HCT116 (cell line): ENCODE measurements at regions not wholly inside any gene's neighbourhood (a gene's known extent, or its start where the extent isn't known, plus 50 kb on each side); places are given as distances from the start of the nearest gene placed in this dataset.

Experiments used
- ATAC-seq: fragments of 200-7000 bp; cut with Tn5 transposase; 2 replicates; pipeline ENCODE4 v1.9.1; 2020; ENCODE audit warnings: mild to moderate bottlenecking, moderate library complexity
- BruUV-seq: library from RNA; stranded (reverse); fragments of 400-500 nt; replicated peaks from 2 replicates; lab custom pipeline; 2021; lab: Mats Ljungman, UMichigan
- CTCF ChIA-PET: fragments of 300-600 bp; sonication (Branson Sonifier 250); formaldehyde crosslinking; loops from one replicate; lab custom pipeline; 2021; ENCODE audit warnings: antibody characterized with exemption; lab: Charles Lee
- POLR2A ChIA-PET: fragments of 300-600, 350-600 bp; sonication (Branson Sonifier 250); formaldehyde crosslinking; loops from one replicate; lab custom pipeline; 2021; ENCODE audit warnings: antibody characterized with exemption; lab: Charles Lee
- RAD21 ChIA-PET, 2 experiments: fragments of 300-600 bp; sonication (Branson Sonifier 250); formaldehyde crosslinking; loops; one replicate each; lab custom pipeline; 2023; ENCODE audit warnings: low total read pairs in 2 of 2; ENCODE audit not compliant: uncharacterized antibody in 2 of 2, unreplicated experiment in 2 of 2, low non-redundant PET in 1 of 2; lab: Charles Lee
- DNase-seq: peaks from one replicate; pipeline ENCODE4 v3.0.0-alpha.2; 2010; ENCODE audit warnings: low read depth, low spot score
- H2AFZ ChIP-seq: fragments of 200-600 bp; shearing (Covaris generic), sonication (generic); 2 replicates; pipeline ENCODE4 v1.6.1; 2017; ENCODE audit warnings: low read depth, mixed run types, mixed read lengths, antibody characterized with exemption, low read length; ENCODE audit not compliant: poor library complexity, severe bottlenecking
- H3K27ac ChIP-seq: 2 replicates; pipeline ENCODE4 v1.5.1; 2012; ENCODE audit warnings: low read depth, low read length
- H3K27me3 ChIP-seq: fragments of 200-600 bp; sonication (generic); 2 replicates; pipeline ENCODE4 v1.6.1; 2016; ENCODE audit warnings: mixed run types, low read length, mixed read lengths; ENCODE audit not compliant: insufficient read depth
- H3K36me3 ChIP-seq, 2 experiments: fragments of 200-500 bp in 1 of 2; fragments of 200-600 bp in 1 of 2; sonication (Bioruptor generic) in 1 of 2; sonication (generic) in 1 of 2; 2 replicates each; pipeline versions ENCODE4 v1.5.1 to v1.6.1; 2014 to 2016; ENCODE audit warnings: low read length in 2 of 2, inconsistent platforms in 1 of 2, mixed read lengths in 1 of 2, mixed run types in 1 of 2; ENCODE audit not compliant: insufficient read depth in 2 of 2, control insufficient read depth in 1 of 2
- H3K4me1 ChIP-seq, 2 experiments: fragments of 200-600 bp in 1 of 2; sonication (generic) in 1 of 2; 2 replicates each; pipeline versions ENCODE4 v1.5.1 to v1.6.1; 2012 to 2017; ENCODE audit warnings: low read length in 2 of 2, inconsistent platforms in 1 of 2, mild to moderate bottlenecking in 1 of 2, mixed read lengths in 1 of 2, mixed run types in 1 of 2, moderate library complexity in 1 of 2; ENCODE audit not compliant: insufficient read depth in 2 of 2, control insufficient read depth in 1 of 2
- H3K4me2 ChIP-seq: fragments of 200-600 bp; sonication (generic); 2 replicates; pipeline ENCODE4 v1.6.1; 2017; ENCODE audit warnings: mixed run types, low read length, mixed read lengths
- H3K4me3 ChIP-seq, 2 experiments: fragments of 200-600 bp in 1 of 2; sonication (generic) in 1 of 2; replicated peaks in 1 of 2; 2 replicates each; pipeline ENCODE4 v1.5.1; 2011 to 2016; ENCODE audit warnings: low read length in 2 of 2, control low read depth in 1 of 2, low read depth in 1 of 2, mild to moderate bottlenecking in 1 of 2, mixed read lengths in 1 of 2, mixed run types in 1 of 2
- H3K79me2 ChIP-seq: fragments of 200-600 bp; sonication (generic); 2 replicates; pipeline ENCODE4 v1.6.1; 2017; ENCODE audit warnings: mild to moderate bottlenecking, mixed run types, low read length, moderate library complexity, mixed read lengths; ENCODE audit not compliant: insufficient read depth
- H3K9ac ChIP-seq: fragments of 200-600 bp; sonication (generic); 2 replicates; pipeline ENCODE4 v1.6.1; 2016; ENCODE audit warnings: low read length, mixed read lengths
- H3K9me2 ChIP-seq: fragments of 200-600 bp; sonication (generic), shearing (Covaris generic); 2 replicates; pipeline ENCODE4 v1.6.1; 2017; ENCODE audit warnings: mixed run types, mild to moderate bottlenecking, moderate library complexity; ENCODE audit not compliant: insufficient read depth
- H3K9me3 ChIP-seq, 2 experiments: fragments of 200-500 bp in 1 of 2; fragments of 200-600 bp in 1 of 2; sonication (Bioruptor generic) in 1 of 2; sonication (generic) in 1 of 2; 2 replicates each; pipeline ENCODE4 v1.6.1; 2014 to 2017; ENCODE audit warnings: low read length in 2 of 2, mixed read lengths in 2 of 2, inconsistent platforms in 1 of 2, low read depth in 1 of 2, mild to moderate bottlenecking in 1 of 2, mixed run types in 1 of 2, moderate library complexity in 1 of 2; ENCODE audit not compliant: control insufficient read depth in 1 of 2, insufficient read depth in 1 of 2
- H4K20me1 ChIP-seq: fragments of 200-600 bp; sonication (generic), shearing (Covaris generic); 2 replicates; pipeline ENCODE4 v1.6.1; 2017; ENCODE audit warnings: mixed run types, mild to moderate bottlenecking, moderate library complexity; ENCODE audit not compliant: insufficient read depth
- CEBPB ChIP-seq: IDR thresholded peaks from 2 replicates; pipeline ENCODE4 v1.6.1; 2012; ENCODE audit warnings: low read depth
- FOSL1 ChIP-seq: IDR thresholded peaks from 2 replicates; pipeline ENCODE4 v1.6.1; 2012; ENCODE audit warnings: low read depth
- POLR2A ChIP-seq: IDR thresholded peaks from 2 replicates; pipeline ENCODE4 v1.7.0; 2011; ENCODE audit warnings: borderline replicate concordance; ENCODE audit not compliant: insufficient read depth, insufficient read length; ENCODE audit errors: extremely low read depth
- ZFX ChIP-seq: fragments of 450-650 bp; IDR thresholded peaks from 2 replicates; pipeline ENCODE4 v1.6.1; 2017
- intact Hi-C: fragments of 100-400 bp; cut with micrococcal nuclease; formaldehyde crosslinking; loops from 2 replicates; pipeline ENCODE4 v1.10.0; 2022
- TF ChIP-seq, protein P1 (sequence below): IDR thresholded peaks from 2 replicates; pipeline ENCODE4 v1.6.1; 2012; ENCODE audit warnings: low read depth

DNA sequence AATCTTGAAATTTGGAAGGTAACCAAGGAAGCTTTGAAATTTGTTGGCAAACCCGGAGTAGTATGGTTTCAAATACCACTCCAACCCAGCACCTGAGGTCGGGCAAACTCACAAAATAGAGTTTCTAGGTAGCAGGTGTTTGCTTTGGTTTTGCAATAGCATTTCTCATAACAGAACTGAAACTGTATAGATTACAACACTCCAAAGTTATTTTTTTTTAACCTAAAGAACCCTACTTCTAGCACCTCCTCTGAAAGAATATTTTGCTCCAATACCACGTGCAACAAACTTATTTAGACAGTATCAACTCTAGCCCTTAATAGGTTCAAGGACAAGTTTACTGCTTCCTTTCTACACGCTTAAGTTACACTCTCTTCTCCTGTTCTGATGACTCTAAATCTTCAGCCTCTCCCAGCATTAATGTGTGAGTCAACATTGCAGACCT lies 178.5 kb upstream of the FMN2 start:
- ATAC-seq = no peak
- no peaks in the 10 kb centered on the region for H3K4me1 ChIP-seq
- H3K36me3 ChIP-seq = no peaks in the 10 kb centered on the region
- H3K9ac ChIP-seq = no peak overlapping the region
- intact Hi-C loops = no loop called here
- CTCF ChIA-PET = no interaction called here
- DNase-seq = no peak
- RAD21 ChIA-PET = no interaction called here
- no TSS peak for BruUV-seq
- POLR2A ChIA-PET = no interaction called here
- H2AFZ ChIP-seq = no peak overlapping the region
- H3K4me3 ChIP-seq = no peak overlapping the region
- TF ChIP-seq FOSL1 (no peak), POLR2A (no peak)
- TF ChIP-seq, protein P1, sequence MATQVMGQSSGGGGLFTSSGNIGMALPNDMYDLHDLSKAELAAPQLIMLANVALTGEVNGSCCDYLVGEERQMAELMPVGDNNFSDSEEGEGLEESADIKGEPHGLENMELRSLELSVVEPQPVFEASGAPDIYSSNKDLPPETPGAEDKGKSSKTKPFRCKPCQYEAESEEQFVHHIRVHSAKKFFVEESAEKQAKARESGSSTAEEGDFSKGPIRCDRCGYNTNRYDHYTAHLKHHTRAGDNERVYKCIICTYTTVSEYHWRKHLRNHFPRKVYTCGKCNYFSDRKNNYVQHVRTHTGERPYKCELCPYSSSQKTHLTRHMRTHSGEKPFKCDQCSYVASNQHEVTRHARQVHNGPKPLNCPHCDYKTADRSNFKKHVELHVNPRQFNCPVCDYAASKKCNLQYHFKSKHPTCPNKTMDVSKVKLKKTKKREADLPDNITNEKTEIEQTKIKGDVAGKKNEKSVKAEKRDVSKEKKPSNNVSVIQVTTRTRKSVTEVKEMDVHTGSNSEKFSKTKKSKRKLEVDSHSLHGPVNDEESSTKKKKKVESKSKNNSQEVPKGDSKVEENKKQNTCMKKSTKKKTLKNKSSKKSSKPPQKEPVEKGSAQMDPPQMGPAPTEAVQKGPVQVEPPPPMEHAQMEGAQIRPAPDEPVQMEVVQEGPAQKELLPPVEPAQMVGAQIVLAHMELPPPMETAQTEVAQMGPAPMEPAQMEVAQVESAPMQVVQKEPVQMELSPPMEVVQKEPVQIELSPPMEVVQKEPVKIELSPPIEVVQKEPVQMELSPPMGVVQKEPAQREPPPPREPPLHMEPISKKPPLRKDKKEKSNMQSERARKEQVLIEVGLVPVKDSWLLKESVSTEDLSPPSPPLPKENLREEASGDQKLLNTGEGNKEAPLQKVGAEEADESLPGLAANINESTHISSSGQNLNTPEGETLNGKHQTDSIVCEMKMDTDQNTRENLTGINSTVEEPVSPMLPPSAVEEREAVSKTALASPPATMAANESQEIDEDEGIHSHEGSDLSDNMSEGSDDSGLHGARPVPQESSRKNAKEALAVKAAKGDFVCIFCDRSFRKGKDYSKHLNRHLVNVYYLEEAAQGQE = no peak
- no peaks in the 10 kb centered on the region for H3K79me2 ChIP-seq
- peaks cover 5 to 8% of the 10 kb centered on the region in 2 experiments; a peak in 3 of 4 replicates for H3K9me3 ChIP-seq
- no peak overlapping the region for H3K4me2 ChIP-seq
- no peaks in the 10 kb centered on the region for H3K9me2 ChIP-seq
- H3K27ac ChIP-seq = no peak overlapping the region
- no peaks in the 10 kb centered on the region for H3K27me3 ChIP-seq
- no peaks in the 10 kb centered on the region for H4K20me1 ChIP-seq

DNA sequence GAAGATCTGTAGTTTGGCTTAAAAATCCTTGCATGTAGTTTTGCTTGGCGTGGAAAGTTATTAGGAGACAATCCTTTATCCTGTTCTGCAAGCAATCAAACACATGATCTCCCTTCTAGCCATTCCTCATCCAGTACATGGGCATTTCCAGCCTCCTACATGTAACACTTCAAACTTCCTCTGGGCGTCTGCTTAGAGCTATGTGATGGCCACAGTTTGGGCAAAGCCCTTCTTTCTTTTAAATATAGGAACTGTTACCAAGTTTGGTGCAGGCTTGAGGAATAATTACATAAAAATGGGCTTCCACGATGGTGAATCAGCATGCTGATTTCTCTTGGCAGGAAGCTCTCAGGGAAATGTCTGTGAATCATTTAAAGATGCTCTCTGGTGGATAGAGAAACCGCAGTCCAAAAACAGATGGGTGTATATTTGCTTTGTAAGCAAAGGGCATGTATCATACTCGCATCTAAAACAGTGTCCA lies 176.9 kb upstream of the FMN2 start:
- intact Hi-C loops = no loop called here
- BruUV-seq = no TSS peak
- Histone ChIP-seq H3K4me1 (no peaks in the 10 kb centered on the region), H3K4me3 (no peak overlapping the region), H3K79me2 (no peaks in the 10 kb centered on the region), H3K9me2 (no peaks in the 10 kb centered on the region), H2AFZ (no peak overlapping the region), H4K20me1 (no peaks in the 10 kb centered on the region), H3K4me2 (no peak overlapping the region), H3K9me3 (peaks cover 3 to 8% of the 10 kb centered on the region in 2 experiments; a peak in 3 of 4 replicates), H3K36me3 (no peaks in the 10 kb centered on the region), H3K9ac (no peak overlapping the region), H3K27me3 (no peaks in the 10 kb centered on the region), H3K27ac (no peak overlapping the region)
- CTCF ChIA-PET = no interaction called here
- no peak for TF ChIP-seq CEBPB
- TF ChIP-seq ZFX = no peak
- DNase-seq (no peak), ATAC-seq (no peak)
- RAD21 ChIA-PET = no interaction called here
- POLR2A ChIA-PET = no interaction called here
